ENCODE measurements at regions not wholly inside any gene's neighbourhood (a gene's known extent, or its start where the extent isn't known, plus 50 kb on each side); places are given as distances from the start of the nearest gene placed in this dataset.

- no peak for DNase-seq
Measured at GRCh38 chr13:47502166-47502565, 498.9 kb downstream of the SUCLA2 start.

GRCh38 chr13:47499358-47500150 lies 501.5 kb downstream of the SUCLA2 start:
- no peak for DNase-seq

GRCh38 chr13:47484548-47484947 lies 516.5 kb downstream of the SUCLA2 start:
- no peak for DNase-seq

- no peak for DNase-seq
Measured at GRCh38 chr13:47481536-47481935, 519.5 kb downstream of the SUCLA2 start.

GRCh38 chr13:47480951-47481350 lies 520.1 kb downstream of the SUCLA2 start:
- no peak for DNase-seq

- no peak for DNase-seq
Measured at GRCh38 chr13:47480121-47480520, 521.0 kb downstream of the SUCLA2 start.

- DNase-seq: no peak
Measured at GRCh38 chr13:47478985-47479384, 522.1 kb downstream of the SUCLA2 start.

- no peak for DNase-seq
Measured at GRCh38 chr13:47475441-47475948, 525.6 kb downstream of the SUCLA2 start.

- DNase-seq: no peak
Measured at GRCh38 chr13:47474839-47475238, 526.2 kb downstream of the SUCLA2 start.

GRCh38 chr13:47474326-47474725 lies 526.7 kb downstream of the SUCLA2 start:
- DNase-seq: no peak

- no peak for DNase-seq
Measured at GRCh38 chr13:47472516-47472915, 528.6 kb downstream of the SUCLA2 start.

GRCh38 chr13:47463726-47464125 lies 537.3 kb downstream of the SUCLA2 start:
- DNase-seq: no peak

GRCh38 chr13:47463002-47463401 lies 538.1 kb downstream of the SUCLA2 start:
- no peak for DNase-seq

GRCh38 chr13:47461816-47462215 lies 539.3 kb downstream of the SUCLA2 start:
- no peak for DNase-seq

- DNase-seq: no peak
Measured at GRCh38 chr13:47459512-47459911, 541.6 kb downstream of the SUCLA2 start.

GRCh38 chr13:47457626-47458025 lies 543.4 kb downstream of the SUCLA2 start:
- DNase-seq: no peak

- no peak for DNase-seq
Measured at GRCh38 chr13:47455626-47456025, 545.4 kb downstream of the SUCLA2 start.

GRCh38 chr13:47454986-47455385 lies 546.1 kb downstream of the SUCLA2 start:
- no peak for DNase-seq

GRCh38 chr13:47437406-47437805 lies 540.6 kb upstream of the HTR2A start:
- no peak for DNase-seq

- no peak for DNase-seq
Measured at GRCh38 chr13:47433461-47434005, 536.7 kb upstream of the HTR2A start.

- no peak for DNase-seq
Measured at GRCh38 chr13:47426126-47426849, 529.4 kb upstream of the HTR2A start.

GRCh38 chr13:47421525-47421924 lies 524.7 kb upstream of the HTR2A start:
- DNase-seq: no peak

GRCh38 chr13:47420568-47420967 lies 523.7 kb upstream of the HTR2A start:
- no peak for DNase-seq

GRCh38 chr13:47420020-47420419 lies 523.2 kb upstream of the HTR2A start:
- no peak for DNase-seq

Data from CD4-positive, alpha-beta T cell treated with Interferon alpha-2 for 1 hour (primary cell).